MM.1S (cell line): ENCODE measurements at regions not wholly inside any gene's neighbourhood (a gene's known extent, or its start where the extent isn't known, plus 50 kb on each side); places are given as distances from the start of the nearest gene placed in this dataset.

Experiments
- DNase-seq: peaks from one replicate; pipeline ENCODE4 v3.0.0-alpha.2; 2015
- H2AFZ ChIP-seq: fragments of 300-600 bp; sonication (generic); 2 replicates; pipeline ENCODE4 v1.6.0; 2016; ENCODE audit warnings: antibody characterized with exemption, low read length
- H3F3A ChIP-seq: fragments of 300-600 bp; sonication (generic); 2 replicates; pipeline ENCODE4 v1.6.1; 2016; ENCODE audit warnings: mild to moderate bottlenecking, antibody characterized with exemption, low read length, moderate library complexity, mixed read lengths; ENCODE audit not compliant: insufficient read depth
- H3K27ac ChIP-seq: fragments of 300-600 bp; sonication (generic); 2 replicates; pipeline ENCODE4 v1.5.1; 2016; ENCODE audit warnings: mild to moderate bottlenecking, low read length
- H3K27me3 ChIP-seq: fragments of 300-600 bp; sonication (generic); replicated peaks from 2 replicates; pipeline ENCODE4 v1.6.0; 2016; ENCODE audit warnings: low read length; ENCODE audit not compliant: insufficient read depth
- H3K36me3 ChIP-seq: fragments of 300-600 bp; sonication (generic); replicated peaks from 2 replicates; pipeline ENCODE4 v1.6.1; 2016; ENCODE audit warnings: mild to moderate bottlenecking, low read length, mixed read lengths; ENCODE audit not compliant: insufficient read depth
- H3K4me1 ChIP-seq: fragments of 300-600 bp; sonication (generic); 2 replicates; pipeline ENCODE4 v1.6.1; 2016; ENCODE audit warnings: low read length, mixed read lengths
- H3K4me2 ChIP-seq: fragments of 300-600 bp; sonication (generic); 2 replicates; pipeline ENCODE4 v1.6.0; 2016; ENCODE audit warnings: low read depth, low read length
- H3K4me3 ChIP-seq: fragments of 300-600 bp; sonication (generic); 2 replicates; pipeline ENCODE4 v1.5.1; 2016; ENCODE audit warnings: low read length, mixed read lengths
- H3K79me2 ChIP-seq: fragments of 300-600 bp; sonication (generic); 2 replicates; pipeline ENCODE4 v1.6.1; 2016; ENCODE audit warnings: mixed run types, low read length, mixed read lengths
- H3K9ac ChIP-seq: fragments of 300-600 bp; sonication (generic); 2 replicates; pipeline ENCODE4 v1.6.1; 2016; ENCODE audit warnings: low read length, mixed read lengths
- H3K9me2 ChIP-seq: fragments of 300-600 bp; sonication (generic); replicated peaks from 2 replicates; pipeline ENCODE4 v1.6.1; 2016; ENCODE audit warnings: mild to moderate bottlenecking, low read length, mixed read lengths; ENCODE audit not compliant: insufficient read depth
- H3K9me3 ChIP-seq: fragments of 300-600 bp; sonication (generic); replicated peaks from 2 replicates; pipeline ENCODE4 v1.6.1; 2016; ENCODE audit warnings: mild to moderate bottlenecking, low read length, mixed read lengths; ENCODE audit not compliant: insufficient read depth
- H4K20me1 ChIP-seq: fragments of 300-600 bp; sonication (generic); 2 replicates; pipeline ENCODE4 v1.6.1; 2016; ENCODE audit warnings: mild to moderate bottlenecking, low read length, moderate library complexity, mixed read lengths; ENCODE audit not compliant: insufficient read depth
- EZH2 ChIP-seq: fragments of 300-600 bp; sonication (generic); optimal IDR thresholded peaks from 2 replicates; pipeline ENCODE3; 2017; ENCODE audit warnings: low read depth, mild to moderate bottlenecking, antibody characterized with exemption, low read length, mixed read lengths
- EZH2phosphoT487 ChIP-seq: fragments of 300-600 bp; sonication (generic); IDR thresholded peaks from 2 replicates; pipeline ENCODE4 v1.6.1; 2018; ENCODE audit warnings: antibody characterized with exemption, low read length
- TF ChIP-seq, protein P1 (sequence below): fragments of 300-600 bp; sonication (generic); IDR thresholded peaks from 2 replicates; pipeline ENCODE4 v1.5.1; 2016; ENCODE audit warnings: antibody characterized with exemption, low read length, mixed read lengths

DNA sequence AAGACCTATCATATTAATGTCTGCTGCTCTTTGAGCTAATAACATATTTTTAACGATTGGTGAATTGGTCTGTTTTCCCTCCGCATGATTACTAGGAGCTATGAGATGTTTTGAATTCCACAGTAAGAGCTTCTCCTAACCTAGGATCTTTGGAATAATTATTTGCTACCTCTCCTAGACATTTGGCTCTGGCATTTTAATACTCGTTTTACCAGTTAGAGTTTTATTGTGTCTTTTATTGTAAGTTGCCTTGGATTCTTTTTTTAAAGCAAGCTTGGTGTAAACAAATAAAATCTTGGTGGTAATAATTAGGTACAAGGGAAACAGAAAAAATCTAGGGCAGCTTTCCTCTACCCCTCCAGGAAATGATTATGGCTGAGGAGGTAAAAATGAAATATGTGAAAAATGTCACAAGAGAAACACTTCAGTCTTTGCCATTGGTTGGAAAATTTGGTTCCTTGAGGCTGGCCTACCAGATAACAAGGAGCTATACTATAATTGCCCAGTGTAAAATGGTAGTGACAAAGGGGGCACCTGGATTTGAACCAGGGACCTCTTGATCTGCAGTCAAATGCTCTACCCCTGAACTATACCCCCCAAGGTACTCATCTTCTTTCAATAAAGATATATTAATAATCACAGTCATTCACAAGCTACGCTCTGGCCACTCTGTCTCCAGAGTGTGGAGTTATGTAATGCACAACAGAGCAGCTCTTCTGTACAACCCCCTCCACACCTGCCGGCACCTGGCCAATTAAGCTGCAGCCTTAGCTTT is 85.4 kb downstream of the ZNF777 start:
- H3K79me2 ChIP-seq, result no peaks in the 10 kb centered on the region
- no peak overlapping the region for H3K4me3 ChIP-seq
- H3K27ac ChIP-seq, result no peak overlapping the region
- H2AFZ ChIP-seq, result no peak overlapping the region
- H3F3A ChIP-seq, result no peaks in the 10 kb centered on the region
- no peak for DNase-seq
- TF ChIP-seq, protein P1, sequence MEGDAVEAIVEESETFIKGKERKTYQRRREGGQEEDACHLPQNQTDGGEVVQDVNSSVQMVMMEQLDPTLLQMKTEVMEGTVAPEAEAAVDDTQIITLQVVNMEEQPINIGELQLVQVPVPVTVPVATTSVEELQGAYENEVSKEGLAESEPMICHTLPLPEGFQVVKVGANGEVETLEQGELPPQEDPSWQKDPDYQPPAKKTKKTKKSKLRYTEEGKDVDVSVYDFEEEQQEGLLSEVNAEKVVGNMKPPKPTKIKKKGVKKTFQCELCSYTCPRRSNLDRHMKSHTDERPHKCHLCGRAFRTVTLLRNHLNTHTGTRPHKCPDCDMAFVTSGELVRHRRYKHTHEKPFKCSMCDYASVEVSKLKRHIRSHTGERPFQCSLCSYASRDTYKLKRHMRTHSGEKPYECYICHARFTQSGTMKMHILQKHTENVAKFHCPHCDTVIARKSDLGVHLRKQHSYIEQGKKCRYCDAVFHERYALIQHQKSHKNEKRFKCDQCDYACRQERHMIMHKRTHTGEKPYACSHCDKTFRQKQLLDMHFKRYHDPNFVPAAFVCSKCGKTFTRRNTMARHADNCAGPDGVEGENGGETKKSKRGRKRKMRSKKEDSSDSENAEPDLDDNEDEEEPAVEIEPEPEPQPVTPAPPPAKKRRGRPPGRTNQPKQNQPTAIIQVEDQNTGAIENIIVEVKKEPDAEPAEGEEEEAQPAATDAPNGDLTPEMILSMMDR, result no peak
- TF ChIP-seq EZH2 (no peak), EZH2phosphoT487 (no peak)
- H4K20me1 ChIP-seq, result no peaks in the 10 kb centered on the region
- no peaks in the 10 kb centered on the region for H3K36me3 ChIP-seq
- no peaks in the 10 kb centered on the region for H3K4me1 ChIP-seq
- no peaks in the 10 kb centered on the region for H3K9me3 ChIP-seq
- no peak overlapping the region for H3K9ac ChIP-seq
- no peaks in the 10 kb centered on the region for H3K9me2 ChIP-seq
- H3K27me3 ChIP-seq, result no peaks in the 10 kb centered on the region
- no peak overlapping the region for H3K4me2 ChIP-seq

DNA sequence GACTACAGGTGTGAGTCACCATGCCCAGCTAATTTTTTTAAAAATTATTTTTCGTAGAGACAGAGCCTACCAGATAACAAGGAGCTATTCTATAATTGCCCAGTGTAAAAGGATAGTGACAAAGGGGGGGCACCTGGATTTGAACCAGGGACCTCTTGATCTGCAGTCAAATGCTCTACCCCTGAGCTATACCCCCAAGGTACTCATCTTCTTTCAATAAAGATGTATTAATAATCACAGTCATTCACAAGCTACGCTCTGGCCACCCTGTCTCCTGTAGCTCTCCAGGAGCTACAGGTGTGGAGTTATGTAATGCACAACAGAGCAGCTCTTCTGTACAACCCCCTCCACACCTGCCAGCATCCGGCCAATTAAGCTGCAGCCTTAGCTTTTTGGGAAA is 83.5 kb downstream of the ZNF777 start:
- H3K36me3 ChIP-seq, result no peaks in the 10 kb centered on the region
- TF ChIP-seq EZH2 (no peak), EZH2phosphoT487 (no peak)
- TF ChIP-seq, protein P1, result no peak
- no peaks in the 10 kb centered on the region for H3K9me2 ChIP-seq
- H3K79me2 ChIP-seq, result no peaks in the 10 kb centered on the region
- no peak for DNase-seq
- no peaks in the 10 kb centered on the region for H3K27me3 ChIP-seq
- H3K4me2 ChIP-seq, result no peak overlapping the region
- no peak overlapping the region for H3K9ac ChIP-seq
- H4K20me1 ChIP-seq, result no peaks in the 10 kb centered on the region
- H3K9me3 ChIP-seq, result no peaks in the 10 kb centered on the region
- H3F3A ChIP-seq, result no peaks in the 10 kb centered on the region
- no peak overlapping the region for H2AFZ ChIP-seq
- no peak overlapping the region for H3K27ac ChIP-seq
- H3K4me1 ChIP-seq, result no peaks in the 10 kb centered on the region
- no peak overlapping the region for H3K4me3 ChIP-seq

DNA sequence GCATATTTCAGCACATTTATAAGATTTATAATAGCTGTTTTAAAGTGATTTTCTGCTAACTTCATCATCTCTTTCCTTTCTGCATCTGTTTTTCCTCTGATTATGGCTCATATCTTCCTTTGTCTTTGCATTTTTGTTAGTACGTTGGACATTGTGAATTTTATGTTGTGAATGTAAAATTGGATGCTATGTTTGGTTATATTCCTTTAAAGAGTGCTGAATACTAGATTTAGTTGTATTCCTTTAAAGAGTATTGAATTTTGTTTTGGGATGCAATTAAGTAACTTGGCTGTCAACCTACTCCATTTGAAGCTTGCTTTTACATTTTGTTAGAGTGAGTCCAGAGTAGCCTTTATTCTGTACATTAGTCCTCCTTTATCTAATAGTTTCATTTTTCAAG is 81.2 kb downstream of the ZNF777 start:
- H3K4me2 ChIP-seq, result no peak overlapping the region
- H4K20me1 ChIP-seq, result no peaks in the 10 kb centered on the region
- H3K9me2 ChIP-seq, result no peaks in the 10 kb centered on the region
- H3K9me3 ChIP-seq, result no peaks in the 10 kb centered on the region
- no peak overlapping the region for H2AFZ ChIP-seq
- no peak overlapping the region for H3K27ac ChIP-seq
- H3K36me3 ChIP-seq, result no peaks in the 10 kb centered on the region
- no peaks in the 10 kb centered on the region for H3F3A ChIP-seq
- H3K79me2 ChIP-seq, result no peaks in the 10 kb centered on the region
- no peaks in the 10 kb centered on the region for H3K4me1 ChIP-seq
- TF ChIP-seq EZH2 (no peak), EZH2phosphoT487 (no peak)
- no peak for DNase-seq
- H3K9ac ChIP-seq, result no peak overlapping the region
- no peak overlapping the region for H3K4me3 ChIP-seq
- no peaks in the 10 kb centered on the region for H3K27me3 ChIP-seq

DNA sequence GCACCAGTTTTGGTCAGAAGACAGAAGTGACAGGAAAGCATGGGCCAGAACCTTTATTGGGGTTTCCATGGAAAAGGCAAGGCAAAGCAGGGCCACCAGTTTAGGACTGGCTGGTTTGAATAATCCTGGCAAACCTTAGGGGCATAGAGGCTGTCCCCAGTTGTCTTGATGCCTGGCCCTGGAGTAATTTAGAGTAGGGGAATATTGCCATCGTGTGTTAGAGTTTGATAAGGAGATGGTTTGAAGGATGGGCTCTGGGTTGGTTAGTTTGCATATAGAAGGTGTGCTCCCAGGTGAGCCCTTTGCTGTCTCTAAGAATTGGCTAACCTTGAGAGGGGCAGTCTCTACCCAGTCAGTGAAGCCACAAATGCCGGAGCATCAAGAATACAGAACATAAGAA is 79.6 kb downstream of the ZNF777 start:
- Histone ChIP-seq H3F3A (no peaks in the 10 kb centered on the region), H3K27me3 (no peaks in the 10 kb centered on the region), H3K9me3 (no peaks in the 10 kb centered on the region), H3K4me2 (no peak overlapping the region), H3K4me1 (no peaks in the 10 kb centered on the region), H3K9me2 (0 out of 2 replicates have a peak, but pooled peaks cover 3% of the 10 kb centered on the region), H3K36me3 (no peaks in the 10 kb centered on the region), H2AFZ (no peak overlapping the region), H3K9ac (no peak overlapping the region), H3K79me2 (no peaks in the 10 kb centered on the region), H3K4me3 (no peak overlapping the region), H4K20me1 (no peaks in the 10 kb centered on the region), H3K27ac (no peak overlapping the region)
- DNase-seq, result no peak
- no peak for TF ChIP-seq EZH2
- TF ChIP-seq, protein P1, result peak; percentile 11; the same call in 1 of the 2 replicates
